ENCODE measurements at regions not wholly inside any gene's neighbourhood (a gene's known extent, or its start where the extent isn't known, plus 50 kb on each side); places are given as distances from the start of the nearest gene placed in this dataset.
A peak's percentile ranks its signal among the peaks of the same experiment; 100 is the strongest.

- TF ChIP-seq, protein P1, sequence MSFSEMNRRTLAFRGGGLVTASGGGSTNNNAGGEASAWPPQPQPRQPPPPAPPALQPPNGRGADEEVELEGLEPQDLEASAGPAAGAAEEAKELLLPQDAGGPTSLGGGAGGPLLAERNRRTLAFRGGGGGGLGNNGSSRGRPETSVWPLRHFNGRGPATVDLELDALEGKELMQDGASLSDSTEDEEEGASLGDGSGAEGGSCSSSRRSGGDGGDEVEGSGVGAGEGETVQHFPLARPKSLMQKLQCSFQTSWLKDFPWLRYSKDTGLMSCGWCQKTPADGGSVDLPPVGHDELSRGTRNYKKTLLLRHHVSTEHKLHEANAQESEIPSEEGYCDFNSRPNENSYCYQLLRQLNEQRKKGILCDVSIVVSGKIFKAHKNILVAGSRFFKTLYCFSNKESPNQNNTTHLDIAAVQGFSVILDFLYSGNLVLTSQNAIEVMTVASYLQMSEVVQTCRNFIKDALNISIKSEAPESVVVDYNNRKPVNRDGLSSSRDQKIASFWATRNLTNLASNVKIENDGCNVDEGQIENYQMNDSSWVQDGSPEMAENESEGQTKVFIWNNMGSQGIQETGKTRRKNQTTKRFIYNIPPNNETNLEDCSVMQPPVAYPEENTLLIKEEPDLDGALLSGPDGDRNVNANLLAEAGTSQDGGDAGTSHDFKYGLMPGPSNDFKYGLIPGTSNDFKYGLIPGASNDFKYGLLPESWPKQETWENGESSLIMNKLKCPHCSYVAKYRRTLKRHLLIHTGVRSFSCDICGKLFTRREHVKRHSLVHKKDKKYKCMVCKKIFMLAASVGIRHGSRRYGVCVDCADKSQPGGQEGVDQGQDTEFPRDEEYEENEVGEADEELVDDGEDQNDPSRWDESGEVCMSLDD (CRISPR knock-in tag; IDR thresholded peaks at IDR 0.05; ENCODE audit: borderline replicate concordance) = no peak
- TF ChIP-seq ZNF674 (CRISPR knock-in tag; IDR thresholded peaks at IDR 0.05; ENCODE audit: low read depth) (no peak), MED13 (CRISPR knock-in tag; IDR thresholded peaks at IDR 0.05) (no peak), ZSCAN20 (CRISPR knock-in tag; IDR thresholded peaks at IDR 0.05; ENCODE audit: borderline replicate concordance) (no peak), ZNF615 (CRISPR knock-in tag; IDR thresholded peaks at IDR 0.05; ENCODE audit: borderline replicate concordance) (no peak), FOXJ3 (CRISPR knock-in tag; IDR thresholded peaks at IDR 0.05; ENCODE audit: borderline replicate concordance) (no peak), ZNF326 (CRISPR knock-in tag; IDR thresholded peaks at IDR 0.05; ENCODE audit: borderline replicate concordance) (no peak), KAT8 (CRISPR knock-in tag; IDR thresholded peaks at IDR 0.05) (no peak), ZNF567 (CRISPR knock-in tag; IDR thresholded peaks at IDR 0.05; ENCODE audit: borderline replicate concordance) (no peak), ZNF816 (CRISPR knock-in tag; IDR thresholded peaks at IDR 0.05; ENCODE audit: borderline replicate concordance) (no peak), MLLT10 (CRISPR knock-in tag; IDR thresholded peaks at IDR 0.05) (no peak), ATF2 (CRISPR knock-in tag; IDR thresholded peaks at IDR 0.05) (peak; percentile 62; the same call in 1 of the 2 replicates), POLR2AphosphoS2 (IDR thresholded peaks at IDR 0.05; ENCODE audit: low read depth, low read length) (no peak), ZNF558 (CRISPR knock-in tag; IDR thresholded peaks at IDR 0.05; ENCODE audit: borderline replicate concordance) (peak; percentile 52; the same call in 1 of the 2 replicates), RFXANK (CRISPR knock-in tag; IDR thresholded peaks at IDR 0.05) (no peak), ZNF589 (CRISPR knock-in tag; conservative IDR thresholded peaks at IDR 0.05) (peak; percentile 43; the same call in 1 of the 2 replicates)
- TF ChIP-seq, protein P2, sequence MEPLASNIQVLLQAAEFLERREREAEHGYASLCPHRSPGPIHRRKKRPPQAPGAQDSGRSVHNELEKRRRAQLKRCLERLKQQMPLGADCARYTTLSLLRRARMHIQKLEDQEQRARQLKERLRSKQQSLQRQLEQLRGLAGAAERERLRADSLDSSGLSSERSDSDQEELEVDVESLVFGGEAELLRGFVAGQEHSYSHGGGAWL (CRISPR knock-in tag; IDR thresholded peaks at IDR 0.05) = peak; percentile 53; the same call in 1 of the 2 replicates
- TF ChIP-seq, protein P3, sequence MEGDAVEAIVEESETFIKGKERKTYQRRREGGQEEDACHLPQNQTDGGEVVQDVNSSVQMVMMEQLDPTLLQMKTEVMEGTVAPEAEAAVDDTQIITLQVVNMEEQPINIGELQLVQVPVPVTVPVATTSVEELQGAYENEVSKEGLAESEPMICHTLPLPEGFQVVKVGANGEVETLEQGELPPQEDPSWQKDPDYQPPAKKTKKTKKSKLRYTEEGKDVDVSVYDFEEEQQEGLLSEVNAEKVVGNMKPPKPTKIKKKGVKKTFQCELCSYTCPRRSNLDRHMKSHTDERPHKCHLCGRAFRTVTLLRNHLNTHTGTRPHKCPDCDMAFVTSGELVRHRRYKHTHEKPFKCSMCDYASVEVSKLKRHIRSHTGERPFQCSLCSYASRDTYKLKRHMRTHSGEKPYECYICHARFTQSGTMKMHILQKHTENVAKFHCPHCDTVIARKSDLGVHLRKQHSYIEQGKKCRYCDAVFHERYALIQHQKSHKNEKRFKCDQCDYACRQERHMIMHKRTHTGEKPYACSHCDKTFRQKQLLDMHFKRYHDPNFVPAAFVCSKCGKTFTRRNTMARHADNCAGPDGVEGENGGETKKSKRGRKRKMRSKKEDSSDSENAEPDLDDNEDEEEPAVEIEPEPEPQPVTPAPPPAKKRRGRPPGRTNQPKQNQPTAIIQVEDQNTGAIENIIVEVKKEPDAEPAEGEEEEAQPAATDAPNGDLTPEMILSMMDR (CRISPR knock-in tag; IDR thresholded peaks at IDR 0.05) = no peak
- TF ChIP-seq, protein P4, sequence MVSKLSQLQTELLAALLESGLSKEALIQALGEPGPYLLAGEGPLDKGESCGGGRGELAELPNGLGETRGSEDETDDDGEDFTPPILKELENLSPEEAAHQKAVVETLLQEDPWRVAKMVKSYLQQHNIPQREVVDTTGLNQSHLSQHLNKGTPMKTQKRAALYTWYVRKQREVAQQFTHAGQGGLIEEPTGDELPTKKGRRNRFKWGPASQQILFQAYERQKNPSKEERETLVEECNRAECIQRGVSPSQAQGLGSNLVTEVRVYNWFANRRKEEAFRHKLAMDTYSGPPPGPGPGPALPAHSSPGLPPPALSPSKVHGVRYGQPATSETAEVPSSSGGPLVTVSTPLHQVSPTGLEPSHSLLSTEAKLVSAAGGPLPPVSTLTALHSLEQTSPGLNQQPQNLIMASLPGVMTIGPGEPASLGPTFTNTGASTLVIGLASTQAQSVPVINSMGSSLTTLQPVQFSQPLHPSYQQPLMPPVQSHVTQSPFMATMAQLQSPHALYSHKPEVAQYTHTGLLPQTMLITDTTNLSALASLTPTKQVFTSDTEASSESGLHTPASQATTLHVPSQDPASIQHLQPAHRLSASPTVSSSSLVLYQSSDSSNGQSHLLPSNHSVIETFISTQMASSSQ (IDR thresholded peaks at IDR 0.05; ENCODE audit: low read depth) = no peak
- TF ChIP-seq, protein P4 (CRISPR knock-in tag; IDR thresholded peaks at IDR 0.05; ENCODE audit: borderline replicate concordance) = no peak
Measured at GRCh38 chr9:36748322-36748899, 175.7 kb downstream of the MELK start (continued).
